Vagina (tissue), 2 donors: ENCODE measurements at regions not wholly inside any gene's neighbourhood (a gene's known extent, or its start where the extent isn't known, plus 50 kb on each side); places are given as distances from the start of the nearest gene placed in this dataset.

Experiments used
- CTCF ChIP-seq, 3 experiments: fragments of 450-650 bp in 2 of 3; fragments of 200-600 bp in 1 of 3; sonication (generic) in 1 of 3; IDR thresholded peaks; one replicate each; pipeline ENCODE4 v1.5.1; 2017 to 2019; ENCODE audit warnings: antibody characterized with exemption in 3 of 3, mild to moderate bottlenecking in 2 of 3, moderate library complexity in 2 of 3
- POLR2A ChIP-seq, 2 donors: fragments of 450-650 bp; IDR thresholded peaks; one replicate each; pipeline ENCODE4 v1.6.1; 2017; ENCODE audit warnings: antibody characterized with exemption in 2 of 2, mild to moderate bottlenecking in 2 of 2, moderate library complexity in 2 of 2

- TF ChIP-seq CTCF (IDR thresholded peaks at IDR 0.05) (no peak), POLR2A (IDR thresholded peaks at IDR 0.05) (no peak)
These were observed 370.6 kb upstream of the UBE2E3 start for GRCh38 chr2:180609626-180610340.
